SIG-M5 treated with dmso at 0.1 percent for 504 hours (cell line): ENCODE measurements at regions not wholly inside any gene's neighbourhood (a gene's known extent, or its start where the extent isn't known, plus 50 kb on each side); places are given as distances from the start of the nearest gene placed in this dataset.
"Not testable (repeated sequence)": the region's sequence is repeated elsewhere in the genome, so short reads cannot be mapped to it uniquely, and the experiment has no call there.

ENCODE experiments used
- DNase-seq: peaks from one replicate; lab custom pipeline; 2025; ENCODE audit not compliant: unreplicated experiment; lab: John Stamatoyannopoulos, UW

GRCh38 chrX:109875831-109876230 lies 127.1 kb upstream of the TMEM164 start:
- DNase-seq: no peak

GRCh38 chrX:109878236-109878635 lies 124.7 kb upstream of the TMEM164 start:
- peak; percentile 55 for DNase-seq

GRCh38 chrX:109879991-109880390 lies 122.9 kb upstream of the TMEM164 start:
- no peak for DNase-seq

- DNase-seq: peak; percentile 88
Observed at GRCh38 chrX:109880629-109881028, 122.3 kb upstream of the TMEM164 start.

- DNase-seq: peak; percentile 49
Observed at GRCh38 chrX:109886122-109886761, 116.7 kb upstream of the TMEM164 start.

GRCh38 chrX:109889289-109890006 lies 113.5 kb upstream of the TMEM164 start:
- DNase-seq: peak; percentile 93

- no peak for DNase-seq
Observed at GRCh38 chrX:109890300-109890699, 112.6 kb upstream of the TMEM164 start.

- DNase-seq: peak; percentile 63
Observed at GRCh38 chrX:109890910-109891502, 111.9 kb upstream of the TMEM164 start.

GRCh38 chrX:109896024-109896423 lies 106.9 kb upstream of the TMEM164 start:
- not testable (repeated sequence) for DNase-seq

GRCh38 chrX:109902665-109903064 lies 100.2 kb upstream of the TMEM164 start:
- DNase-seq: no peak

- no peak for DNase-seq
Observed at GRCh38 chrX:109911046-109911445, 91.9 kb upstream of the TMEM164 start.

GRCh38 chrX:109912993-109913392 lies 89.9 kb upstream of the TMEM164 start:
- not testable (repeated sequence) for DNase-seq

GRCh38 chrX:109914114-109914849 lies 88.6 kb upstream of the TMEM164 start:
- no peak for DNase-seq

- DNase-seq: no peak
Observed at GRCh38 chrX:109918753-109919152, 84.2 kb upstream of the TMEM164 start.

GRCh38 chrX:109920325-109920724 lies 82.6 kb upstream of the TMEM164 start:
- DNase-seq: no peak

- DNase-seq: no peak
Observed at GRCh38 chrX:109920868-109921267, 82.0 kb upstream of the TMEM164 start.

- DNase-seq: no peak
Observed at GRCh38 chrX:109922190-109922589, 80.7 kb upstream of the TMEM164 start.

- DNase-seq: not testable (repeated sequence)
Observed at GRCh38 chrX:109925003-109925402, 77.9 kb upstream of the TMEM164 start.

- DNase-seq: no peak
Observed at GRCh38 chrX:109925656-109926055, 77.3 kb upstream of the TMEM164 start.

GRCh38 chrX:109926118-109926517 lies 76.8 kb upstream of the TMEM164 start:
- DNase-seq: no peak
